Thyroid gland (tissue), 4 donors: ENCODE measurements at regions not wholly inside any gene's neighbourhood (a gene's known extent, or its start where the extent isn't known, plus 50 kb on each side); places are given as distances from the start of the nearest gene placed in this dataset.

Experiments used
- DNase-seq, 2 donors: peaks; one replicate each; pipeline ENCODE4 v3.0.0-alpha.2; 2019
- H3K27ac ChIP-seq, 3 donors: fragments of 200-600 bp; sonication (generic); 1 replicate in 2 of 3; 2 replicates in 1 of 3; pipeline ENCODE4 v1.5.1; 2016 to 2019; ENCODE audit warnings: mild to moderate bottlenecking in 1 of 3, moderate library complexity in 1 of 3
- H3K27me3 ChIP-seq: fragments of 200-600 bp; sonication (generic); one replicate; pipeline ENCODE4 v1.5.1; 2019
- H3K36me3 ChIP-seq, 2 donors: fragments of 200-600 bp; sonication (generic); one replicate each; pipeline ENCODE4 v1.5.1; 2016 to 2019
- H3K4me1 ChIP-seq, 2 donors: fragments of 200-600 bp; sonication (generic); one replicate each; pipeline ENCODE4 v1.5.1; 2017 to 2019
- H3K4me3 ChIP-seq, 3 donors: fragments of 200-600 bp; sonication (generic); replicated peaks in 1 of 3; 1 replicate in 2 of 3; 2 replicates in 1 of 3; pipeline ENCODE4 v1.5.1; 2016; ENCODE audit warnings: mild to moderate bottlenecking in 1 of 3
- H3K9me3 ChIP-seq: fragments of 200-600 bp; sonication (generic); one replicate; pipeline ENCODE4 v1.5.1; 2017
- POLR2A ChIP-seq, 2 donors: fragments of 450-650 bp; IDR thresholded peaks; one replicate each; pipeline ENCODE4 v1.6.1; 2017; ENCODE audit warnings: antibody characterized with exemption in 2 of 2, mild to moderate bottlenecking in 2 of 2, moderate library complexity in 1 of 2
- WGBS, 2 donors: methylation state at CpG; one replicate each; pipeline ENCODE4 v1.1.5; 2017; 5-methylcytosine and 5-hydroxymethylcytosine counted together
- intact Hi-C: fragments of 100-400 bp; cut with DNase I; formaldehyde crosslinking; loops from one replicate; pipeline ENCODE4 v1.15.1; 2023
- TF ChIP-seq, protein P1 (sequence below), 6 experiments: fragments of 200-600 bp in 3 of 6; fragments of 450-650 bp in 3 of 6; sonication (generic) in 3 of 6; IDR thresholded peaks; one replicate each; pipeline ENCODE4 v1.5.1; 2016 to 2019; ENCODE audit warnings: antibody characterized with exemption in 6 of 6, mild to moderate bottlenecking in 2 of 6, inconsistent platforms in 1 of 6, moderate library complexity in 1 of 6

GRCh38 chr2:181152701-181153100, 172.3 kb downstream of the UBE2E3 start:
- intact Hi-C loops, result no loop called here
- Histone ChIP-seq H3K9me3 (no peaks in the 10 kb centered on the region), H3K27ac (no peak overlapping the region), H3K36me3 (no peaks in the 10 kb centered on the region), H3K27me3 (no peaks in the 10 kb centered on the region), H3K4me3 (no peak overlapping the region), H3K4me1 (no peaks in the 10 kb centered on the region)
- TF ChIP-seq POLR2A (IDR thresholded peaks at IDR 0.05), result no peak
- TF ChIP-seq, protein P1, sequence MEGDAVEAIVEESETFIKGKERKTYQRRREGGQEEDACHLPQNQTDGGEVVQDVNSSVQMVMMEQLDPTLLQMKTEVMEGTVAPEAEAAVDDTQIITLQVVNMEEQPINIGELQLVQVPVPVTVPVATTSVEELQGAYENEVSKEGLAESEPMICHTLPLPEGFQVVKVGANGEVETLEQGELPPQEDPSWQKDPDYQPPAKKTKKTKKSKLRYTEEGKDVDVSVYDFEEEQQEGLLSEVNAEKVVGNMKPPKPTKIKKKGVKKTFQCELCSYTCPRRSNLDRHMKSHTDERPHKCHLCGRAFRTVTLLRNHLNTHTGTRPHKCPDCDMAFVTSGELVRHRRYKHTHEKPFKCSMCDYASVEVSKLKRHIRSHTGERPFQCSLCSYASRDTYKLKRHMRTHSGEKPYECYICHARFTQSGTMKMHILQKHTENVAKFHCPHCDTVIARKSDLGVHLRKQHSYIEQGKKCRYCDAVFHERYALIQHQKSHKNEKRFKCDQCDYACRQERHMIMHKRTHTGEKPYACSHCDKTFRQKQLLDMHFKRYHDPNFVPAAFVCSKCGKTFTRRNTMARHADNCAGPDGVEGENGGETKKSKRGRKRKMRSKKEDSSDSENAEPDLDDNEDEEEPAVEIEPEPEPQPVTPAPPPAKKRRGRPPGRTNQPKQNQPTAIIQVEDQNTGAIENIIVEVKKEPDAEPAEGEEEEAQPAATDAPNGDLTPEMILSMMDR (IDR thresholded peaks at IDR 0.05), result no peak
- no peak for DNase-seq
- WGBS, 2 donors, result 66 to 75% methylated on average over 2 of the region's 2 CpGs

GRCh38 chr2:181153886-181154285, 173.5 kb downstream of the UBE2E3 start:
- intact Hi-C loops, result no loop called here
- Histone ChIP-seq H3K4me3 (no peak overlapping the region), H3K9me3 (no peaks in the 10 kb centered on the region), H3K27me3 (no peaks in the 10 kb centered on the region), H3K36me3 (no peaks in the 10 kb centered on the region), H3K4me1 (no peaks in the 10 kb centered on the region), H3K27ac (no peak overlapping the region)
- 62 to 75% methylated on average over 1 of the region's 1 CpG for WGBS, 2 donors
- TF ChIP-seq, protein P1 (IDR thresholded peaks at IDR 0.05), result no peak
- TF ChIP-seq POLR2A (IDR thresholded peaks at IDR 0.05), result no peak
- no peak for DNase-seq

DNA sequence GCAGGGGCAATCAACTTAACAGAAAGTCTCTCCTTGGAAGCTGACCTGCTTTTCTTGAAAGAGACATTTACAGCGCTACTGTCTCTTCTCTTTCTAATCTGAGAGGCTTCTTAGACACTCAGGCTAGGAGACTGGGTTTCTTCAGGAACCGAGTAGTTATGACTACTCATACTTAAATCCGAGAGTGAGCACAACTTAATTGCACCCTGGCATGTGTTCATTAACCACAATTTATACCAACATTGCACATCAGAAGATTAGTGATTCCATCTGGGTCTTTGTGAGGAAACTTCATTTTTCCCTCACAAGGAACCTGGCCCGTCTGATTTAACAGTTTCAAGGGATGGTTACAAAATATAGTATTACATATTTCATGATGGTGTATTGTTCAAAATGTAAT, 176.9 kb downstream of the UBE2E3 start:
- no peak overlapping the region for H3K27ac ChIP-seq
- H3K36me3 ChIP-seq, result no peaks in the 10 kb centered on the region
- no peak for DNase-seq
- TF ChIP-seq, protein P1 (IDR thresholded peaks at IDR 0.05), result no peak
- TF ChIP-seq POLR2A (IDR thresholded peaks at IDR 0.05), result no peak
- H3K4me3 ChIP-seq, result no peak overlapping the region
- no peaks in the 10 kb centered on the region for H3K4me1 ChIP-seq
- 84 to 87% methylated on average over 4 of the region's 4 CpGs for WGBS, 2 donors
- intact Hi-C loops, result no loop called here
- no peaks in the 10 kb centered on the region for H3K9me3 ChIP-seq
- no peaks in the 10 kb centered on the region for H3K27me3 ChIP-seq

DNA sequence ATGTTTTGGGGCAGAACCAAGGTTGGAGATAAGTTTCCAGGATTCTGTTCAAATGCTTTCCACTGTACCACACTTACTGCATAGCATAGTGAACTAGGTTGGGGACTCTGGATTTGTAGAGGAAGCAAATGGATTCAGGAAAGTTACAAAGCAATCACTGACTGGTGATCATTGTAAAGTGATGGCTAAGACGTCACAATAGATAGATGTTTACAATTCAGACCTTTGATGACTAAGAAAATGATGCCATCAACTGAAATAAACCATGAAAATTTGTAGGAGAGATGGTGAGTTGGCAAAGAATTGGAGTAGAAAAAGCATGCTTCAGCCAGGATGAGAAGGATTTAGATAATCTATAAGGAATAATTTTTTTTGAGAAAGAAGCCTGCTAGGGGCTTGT, 178.0 kb downstream of the UBE2E3 start:
- intact Hi-C loops, result no loop called here
- H3K4me3 ChIP-seq, result no peak overlapping the region
- TF ChIP-seq, protein P1 (IDR thresholded peaks at IDR 0.05), result no peak
- TF ChIP-seq POLR2A (IDR thresholded peaks at IDR 0.05), result no peak
- DNase-seq, result no peak
- H3K9me3 ChIP-seq, result no peaks in the 10 kb centered on the region
- H3K36me3 ChIP-seq, result no peaks in the 10 kb centered on the region
- H3K27me3 ChIP-seq, result no peaks in the 10 kb centered on the region
- no peak overlapping the region for H3K27ac ChIP-seq
- 64 to 71% methylated on average over 1 of the region's 1 CpG for WGBS, 2 donors
- no peaks in the 10 kb centered on the region for H3K4me1 ChIP-seq

DNA sequence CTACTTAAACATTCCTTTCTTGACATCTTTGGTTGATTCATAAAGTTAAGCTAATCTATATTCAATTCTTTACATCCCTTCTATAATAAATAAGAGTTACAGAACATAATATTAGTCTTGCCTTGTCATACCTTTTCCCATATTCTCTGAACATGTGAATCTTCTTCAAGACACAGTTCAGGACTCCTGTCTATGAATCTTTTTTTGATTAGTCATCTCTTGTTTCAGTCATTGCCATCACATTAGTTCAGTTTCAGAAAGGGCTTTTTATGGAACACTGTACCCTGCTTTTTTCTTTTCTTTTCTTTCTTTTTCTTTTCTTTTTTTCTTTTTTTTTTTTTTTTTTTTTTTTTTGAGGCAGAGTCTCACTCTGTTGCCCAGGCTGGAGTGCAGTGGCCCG, 181.2 kb downstream of the UBE2E3 start:
- intact Hi-C loops, result no loop called here
- no peak for DNase-seq
- Histone ChIP-seq H3K4me1 (no peaks in the 10 kb centered on the region), H3K27me3 (no peaks in the 10 kb centered on the region), H3K27ac (no peak overlapping the region), H3K36me3 (no peaks in the 10 kb centered on the region), H3K4me3 (no peak overlapping the region), H3K9me3 (no peaks in the 10 kb centered on the region)
- 100% methylated on average over 1 of the region's 1 CpG for WGBS, 2 donors
- no peak for TF ChIP-seq POLR2A (IDR thresholded peaks at IDR 0.05)
- TF ChIP-seq, protein P1 (IDR thresholded peaks at IDR 0.05), result no peak
